ENCODE measurements at regions not wholly inside any gene's neighbourhood (a gene's known extent, or its start where the extent isn't known, plus 50 kb on each side); places are given as distances from the start of the nearest gene placed in this dataset.
A peak's percentile ranks its signal among the peaks of the same experiment; 100 is the strongest.

DNA sequence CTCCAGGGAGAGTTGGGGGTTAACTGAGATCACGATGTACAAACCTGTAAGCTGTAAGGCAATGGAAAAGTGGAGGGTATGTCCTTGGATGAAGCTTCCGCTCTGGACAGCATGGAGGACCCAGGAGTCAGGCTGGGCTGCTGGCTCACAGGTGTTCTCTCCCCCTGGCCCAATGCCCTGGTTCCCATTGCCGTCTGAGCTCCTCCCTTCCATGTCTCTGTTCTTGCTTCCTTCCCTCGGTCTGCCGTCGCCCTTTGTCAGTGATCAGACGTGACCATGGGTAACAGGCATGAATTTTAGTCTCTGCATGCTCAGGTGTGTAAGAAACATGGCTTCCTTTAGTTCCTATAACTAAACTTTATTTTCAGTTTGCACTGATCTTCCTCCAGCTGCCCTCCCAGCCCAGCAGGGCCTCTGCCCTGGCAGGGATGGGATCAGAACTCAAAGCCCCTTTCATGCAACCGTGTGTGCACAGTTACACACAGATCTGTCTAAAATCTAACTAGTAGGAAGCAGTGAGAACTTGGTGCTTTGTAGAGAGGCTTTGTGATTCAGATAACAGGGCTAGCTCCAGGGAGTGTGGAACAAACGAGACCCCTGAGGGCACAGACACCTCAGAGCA lies 51.7 kb upstream of the KCNMB1 start:
- intact Hi-C loops (cut with micrococcal nuclease): no loop called here
- ChIA-PET CTCF (no interaction called here), POLR2A (no interaction called here)
- no peaks in the 10 kb centered on the region for H3K27me3 Mint-ChIP-seq
- no peaks in the 10 kb centered on the region for H3K36me3 Mint-ChIP-seq
- no peaks in the 10 kb centered on the region for H3K9me3 ChIP-seq (ENCODE audit: control insufficient read depth in 2 of 3, low read length in 3 of 3)
- ATAC-seq (no peak), DNase-seq (no peak)
- H3K27ac ChIP-seq (ENCODE audit: low read depth, low read length): no peak overlapping the region
- no peaks in the 10 kb centered on the region for H3K36me3 ChIP-seq (ENCODE audit: control insufficient read depth in 2 of 3, insufficient read depth in 3 of 3, low read length in 3 of 3)
- peaks cover 0 to 1% (median 0%) of the 10 kb centered on the region in 11 donors for H3K9me3 Mint-ChIP-seq
- H3K4me3 ChIP-seq (ENCODE audit: low read length): no peak overlapping the region
- H3K4me3 Mint-ChIP-seq: no peak overlapping the region
- no peaks in the 10 kb centered on the region for H3K27me3 ChIP-seq (ENCODE audit: control insufficient read depth in 2 of 2, insufficient read depth in 2 of 2, low read length in 2 of 2)
- H3K4me1 ChIP-seq (ENCODE audit: control insufficient read depth in 2 of 2, insufficient read depth in 2 of 2, low read length in 2 of 2): no peaks in the 10 kb centered on the region
- peaks cover 0 to 5% (median 0%) of the 10 kb centered on the region in 7 donors for H3K4me1 Mint-ChIP-seq
- peak overlapping the region in 2 of 9 donors; percentile 11 to 27 for H3K27ac Mint-ChIP-seq

GRCh38 chr5:170439944-170440269 lies 50.7 kb upstream of the KCNMB1 start:
- DNase-seq: no peak
- Histone ChIP-seq H3K9me3 (ENCODE audit: control insufficient read depth in 2 of 3, low read length in 3 of 3) (no peaks in the 10 kb centered on the region), H3K27ac (ENCODE audit: low read depth, low read length) (no peak overlapping the region), H3K36me3 (ENCODE audit: control insufficient read depth in 2 of 3, insufficient read depth in 3 of 3, low read length in 3 of 3) (no peaks in the 10 kb centered on the region), H3K27me3 (ENCODE audit: control insufficient read depth in 2 of 2, insufficient read depth in 2 of 2, low read length in 2 of 2) (no peaks in the 10 kb centered on the region), H3K4me3 (ENCODE audit: low read length) (no peak overlapping the region), H3K4me1 (ENCODE audit: control insufficient read depth in 2 of 2, insufficient read depth in 2 of 2, low read length in 2 of 2) (no peaks in the 10 kb centered on the region)
- POLR2A ChIA-PET: no interaction called here
- H3K4me3 Mint-ChIP-seq: no peak overlapping the region
- intact Hi-C loops (cut with micrococcal nuclease): loop anchor here in 1 of 2 donors (5.0 kb wide), 2 partner anchors 338 to 1467 kb away; no protein-coding TSS in a partner anchor
- H3K4me1 Mint-ChIP-seq: peaks cover 0 to 3% (median 0%) of the 10 kb centered on the region in 7 donors
- CTCF ChIA-PET: no interaction called here
- no peaks in the 10 kb centered on the region for H3K27me3 Mint-ChIP-seq
- peaks cover 0 to 1% (median 0%) of the 10 kb centered on the region in 11 donors for H3K9me3 Mint-ChIP-seq
- ATAC-seq: no peak
- H3K36me3 Mint-ChIP-seq: no peaks in the 10 kb centered on the region
- no peak overlapping the region for H3K27ac Mint-ChIP-seq

GRCh38 chr5:170439223-170439943 lies 50.2 kb upstream of the KCNMB1 start:
- CTCF ChIA-PET: no interaction called here
- intact Hi-C loops (cut with micrococcal nuclease): loop anchor here in 1 of 2 donors (5.0 kb wide), 2 partner anchors 337 to 1468 kb away; no protein-coding TSS in a partner anchor

More at GRCh38 chr5:170439223-170439943, 50.2 kb upstream of the KCNMB1 start:
- Mint-ChIP-seq H3K4me1 (no peaks in the 10 kb centered on the region), H3K27ac (no peak overlapping the region), H3K9me3 (peaks cover 0 to 1% (median 0%) of the 10 kb centered on the region in 11 donors), H3K27me3 (no peaks in the 10 kb centered on the region), H3K4me3 (no peak overlapping the region), H3K36me3 (no peaks in the 10 kb centered on the region)
- no peak overlapping the region for H3K4me3 ChIP-seq (ENCODE audit: low read length)
- no peaks in the 10 kb centered on the region for H3K4me1 ChIP-seq (ENCODE audit: control insufficient read depth in 2 of 2, insufficient read depth in 2 of 2, low read length in 2 of 2)
- no peaks in the 10 kb centered on the region for H3K9me3 ChIP-seq (ENCODE audit: control insufficient read depth in 2 of 3, low read length in 3 of 3)
- POLR2A ChIA-PET: no interaction called here
- H3K27me3 ChIP-seq (ENCODE audit: control insufficient read depth in 2 of 2, insufficient read depth in 2 of 2, low read length in 2 of 2): no peaks in the 10 kb centered on the region
- DNase-seq (no peak), ATAC-seq (no peak)
- H3K27ac ChIP-seq (ENCODE audit: low read depth, low read length): no peak overlapping the region
- H3K36me3 ChIP-seq (ENCODE audit: control insufficient read depth in 2 of 3, insufficient read depth in 3 of 3, low read length in 3 of 3): no peaks in the 10 kb centered on the region
